K562 (cell line): ENCODE measurements at regions not wholly inside any gene's neighbourhood (a gene's known extent, or its start where the extent isn't known, plus 50 kb on each side); places are given as distances from the start of the nearest gene placed in this dataset.

Experiments used
- CAMTA2 ChIP-seq: fragments of 250-450 bp; sonication (Bioruptor Pico); conservative IDR thresholded peaks from 2 replicates; pipeline ENCODE4 v1.5.1; 2022
- COPS2 ChIP-seq: fragments of 450-650 bp; conservative IDR thresholded peaks from 2 replicates; pipeline ENCODE4 v1.6.1; 2016; ENCODE audit warnings: mild to moderate bottlenecking, moderate library complexity
- FOSL1 ChIP-seq: fragments of 200-800 bp; sonication (Bioruptor generic); conservative IDR thresholded peaks from 2 replicates; pipeline ENCODE4 v1.6.1; 2016; ENCODE audit warnings: missing genetic modification characterization, missing compliant biosample characterization
- RBFOX2 ChIP-seq: fragments of 200-400 bp; formaldehyde crosslinking; IDR thresholded peaks from 2 replicates; pipeline ENCODE4 v1.6.1; 2017; ENCODE audit warnings: low read depth, mild to moderate bottlenecking, low read length, moderate library complexity
- RERE ChIP-seq: sonication (generic); formaldehyde crosslinking; IDR thresholded peaks from 2 replicates; pipeline ENCODE4 v1.8.0; 2023; ENCODE audit warnings: missing genetic modification reagents, mild to moderate bottlenecking, borderline replicate concordance
- SRSF3 ChIP-seq: fragments of 200-400 bp; formaldehyde crosslinking; IDR thresholded peaks from 2 replicates; pipeline ENCODE4 v1.6.1; 2016; ENCODE audit warnings: mild to moderate bottlenecking, low read length, moderate library complexity; ENCODE audit not compliant: insufficient read depth
- TEAD4 ChIP-seq, 2 experiments: sonication (generic) in 1 of 2; formaldehyde crosslinking in 1 of 2; IDR thresholded peaks; 2 replicates each; pipeline versions ENCODE4 v1.6.1 to v1.8.0; 2012 to 2022; ENCODE audit warnings: borderline replicate concordance in 1 of 2, inconsistent platforms in 1 of 2, low read length in 1 of 2, mild to moderate bottlenecking in 1 of 2, missing genetic modification reagents in 1 of 2
- ZNF584 ChIP-seq: fragments of 200-800 bp; sonication (Bioruptor generic); IDR thresholded peaks from 2 replicates; pipeline ENCODE4 v1.6.1; 2016; ENCODE audit warnings: low read depth, mild to moderate bottlenecking, missing genetic modification characterization, missing compliant biosample characterization
- TF ChIP-seq, protein P1 (sequence below), 2 experiments: fragments of 450-650 bp; IDR thresholded peaks; 2 replicates each; pipeline ENCODE4 v1.6.1; 2016; ENCODE audit warnings: mild to moderate bottlenecking in 2 of 2, borderline replicate concordance in 1 of 2, low read depth in 1 of 2, moderate library complexity in 1 of 2
- TF ChIP-seq, protein P2 (sequence below): fragments of 450-650 bp; formaldehyde crosslinking; IDR thresholded peaks from 2 replicates; pipeline ENCODE4 v1.4.0; 2022; ENCODE audit warnings: mild to moderate bottlenecking, moderate library complexity

- TF ChIP-seq, protein P1, sequence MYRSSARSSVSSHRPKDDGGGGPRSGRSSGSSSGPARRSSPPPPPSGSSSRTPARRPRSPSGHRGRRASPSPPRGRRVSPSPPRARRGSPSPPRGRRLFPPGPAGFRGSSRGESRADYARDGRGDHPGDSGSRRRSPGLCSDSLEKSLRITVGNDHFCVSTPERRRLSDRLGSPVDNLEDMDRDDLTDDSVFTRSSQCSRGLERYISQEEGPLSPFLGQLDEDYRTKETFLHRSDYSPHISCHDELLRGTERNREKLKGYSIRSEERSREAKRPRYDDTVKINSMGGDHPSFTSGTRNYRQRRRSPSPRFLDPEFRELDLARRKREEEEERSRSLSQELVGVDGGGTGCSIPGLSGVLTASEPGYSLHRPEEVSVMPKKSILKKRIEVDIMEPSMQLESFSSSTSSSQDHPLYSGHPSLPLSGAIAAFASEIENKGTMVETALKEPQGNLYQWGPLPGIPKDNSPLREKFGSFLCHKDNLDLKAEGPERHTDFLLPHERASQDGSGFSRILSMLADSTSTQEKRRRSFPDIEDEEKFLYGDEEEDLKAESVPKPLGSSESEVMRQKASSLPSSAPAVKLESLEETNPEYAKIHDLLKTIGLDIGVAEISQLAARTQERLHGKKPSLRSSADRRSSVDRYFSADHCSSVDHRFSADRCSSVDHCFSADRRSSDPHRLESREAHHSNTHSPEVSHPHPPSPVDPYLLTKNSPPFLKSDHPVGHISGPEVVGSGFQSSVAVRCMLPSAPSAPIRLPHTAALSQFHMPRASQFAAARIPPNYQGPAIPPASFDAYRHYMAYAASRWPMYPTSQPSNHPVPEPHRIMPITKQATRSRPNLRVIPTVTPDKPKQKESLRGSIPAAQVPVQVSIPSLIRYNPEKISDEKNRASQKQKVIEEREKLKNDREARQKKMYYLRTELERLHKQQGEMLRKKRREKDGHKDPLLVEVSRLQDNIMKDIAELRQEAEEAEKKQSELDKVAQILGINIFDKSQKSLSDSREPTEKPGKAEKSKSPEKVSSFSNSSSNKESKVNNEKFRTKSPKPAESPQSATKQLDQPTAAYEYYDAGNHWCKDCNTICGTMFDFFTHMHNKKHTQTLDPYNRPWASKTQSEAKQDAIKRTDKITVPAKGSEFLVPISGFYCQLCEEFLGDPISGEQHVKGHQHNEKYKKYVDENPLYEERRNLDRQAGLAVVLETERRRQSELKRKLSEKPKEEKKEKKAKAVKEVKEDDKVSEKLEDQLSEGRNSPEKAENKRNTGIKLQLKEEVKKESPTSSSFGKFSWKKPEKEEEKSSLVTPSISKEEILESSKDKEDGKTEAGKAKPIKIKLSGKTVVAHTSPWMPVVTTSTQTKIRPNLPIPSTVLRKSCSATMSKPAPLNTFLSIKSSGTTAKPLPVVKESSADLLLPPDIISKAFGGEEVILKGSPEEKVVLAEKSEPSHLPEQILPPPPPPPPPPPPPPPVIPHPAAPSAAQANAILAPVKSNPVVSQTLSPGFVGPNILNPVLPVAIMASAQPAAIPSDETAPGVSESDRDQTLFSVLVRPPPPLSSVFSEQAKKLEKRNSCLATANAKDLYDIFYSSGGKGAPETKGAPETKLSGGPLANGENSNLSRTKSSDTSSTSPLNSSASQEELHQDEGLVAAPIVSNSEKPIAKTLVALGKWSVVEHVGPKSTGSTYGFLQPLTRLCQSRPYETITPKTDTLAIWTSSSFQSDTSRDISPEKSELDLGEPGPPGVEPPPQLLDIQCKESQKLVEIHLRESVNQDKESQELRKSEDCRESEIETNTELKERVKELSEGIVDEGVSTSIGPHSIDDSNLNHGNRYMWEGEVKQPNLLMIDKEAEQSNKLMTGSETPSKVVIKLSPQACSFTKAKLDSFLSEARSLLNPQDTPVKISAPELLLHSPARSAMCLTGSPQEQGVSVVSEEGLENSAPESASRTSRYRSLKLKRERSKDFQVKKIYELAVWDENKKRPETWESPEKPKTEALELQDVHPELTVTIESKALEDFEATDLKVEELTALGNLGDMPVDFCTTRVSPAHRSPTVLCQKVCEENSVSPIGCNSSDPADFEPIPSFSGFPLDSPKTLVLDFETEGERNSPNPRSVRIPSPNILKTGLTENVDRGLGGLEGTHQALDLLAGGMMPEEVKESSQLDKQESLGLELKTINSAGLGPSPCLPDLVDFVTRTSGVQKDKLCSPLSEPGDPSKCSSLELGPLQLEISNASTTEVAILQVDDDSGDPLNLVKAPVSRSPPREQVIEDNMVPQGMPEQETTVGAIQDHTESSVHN (IDR thresholded peaks at IDR 0.05; ENCODE audit: borderline replicate concordance in 1 of 2, low read depth in 1 of 2), result 0 out of 4 replicates have a peak, but pooled peaks of 1 of the 2 experiments have one; percentile 42
- peak; percentile 26; the same call in 1 of the 2 replicates for TF ChIP-seq TEAD4 (IDR thresholded peaks at IDR 0.05; ENCODE audit: low read length)
- TF ChIP-seq TEAD4 (CRISPR knock-in tag; IDR thresholded peaks at IDR 0.05; ENCODE audit: borderline replicate concordance), result no peak
- TF ChIP-seq CAMTA2, result no peak
- no peak for TF ChIP-seq ZNF584
- no peak for TF ChIP-seq SRSF3
- TF ChIP-seq, protein P2, sequence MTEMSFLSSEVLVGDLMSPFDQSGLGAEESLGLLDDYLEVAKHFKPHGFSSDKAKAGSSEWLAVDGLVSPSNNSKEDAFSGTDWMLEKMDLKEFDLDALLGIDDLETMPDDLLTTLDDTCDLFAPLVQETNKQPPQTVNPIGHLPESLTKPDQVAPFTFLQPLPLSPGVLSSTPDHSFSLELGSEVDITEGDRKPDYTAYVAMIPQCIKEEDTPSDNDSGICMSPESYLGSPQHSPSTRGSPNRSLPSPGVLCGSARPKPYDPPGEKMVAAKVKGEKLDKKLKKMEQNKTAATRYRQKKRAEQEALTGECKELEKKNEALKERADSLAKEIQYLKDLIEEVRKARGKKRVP (CRISPR knock-in tag), result no peak
- no peak for TF ChIP-seq RERE (CRISPR knock-in tag)
- no peak for TF ChIP-seq COPS2
- TF ChIP-seq FOSL1 (tag), result peak; percentile 82
- no peak for TF ChIP-seq RBFOX2
Observed at GRCh38 chr6:146990821-146991798, 213.1 kb upstream of the STXBP5 start (continued).
